Caco-2 (cell line): ENCODE measurements at regions not wholly inside any gene's neighbourhood (a gene's known extent, or its start where the extent isn't known, plus 50 kb on each side); places are given as distances from the start of the nearest gene placed in this dataset.

Source experiments
- BruUV-seq: library from RNA; stranded (reverse); fragments of 400-500 nt; replicated peaks from 2 replicates; lab custom pipeline; 2021; lab: Mats Ljungman, UMichigan
- CTCF ChIA-PET: fragments of 300-600 bp; sonication (Branson Sonifier 250); formaldehyde crosslinking; loops from one replicate; lab custom pipeline; 2022; ENCODE audit warnings: antibody characterized with exemption; lab: Charles Lee
- POLR2A ChIA-PET: fragments of 300-600 bp; sonication (Branson Sonifier 250); formaldehyde crosslinking; loops from one replicate; lab custom pipeline; 2022; ENCODE audit warnings: antibody characterized with exemption; lab: Charles Lee
- DNase-seq, 2 experiments: peaks; one replicate each; pipeline versions ENCODE4 v3.0.0 to v3.0.0-alpha.2; 2020 to 2022
- H3K27me3 ChIP-seq: replicated peaks from 2 replicates; pipeline ENCODE4 v1.6.0; 2011; ENCODE audit warnings: low read length; ENCODE audit not compliant: control insufficient read depth, insufficient read depth
- H3K36me3 ChIP-seq: 2 replicates; pipeline ENCODE4 v1.5.1; 2011; ENCODE audit warnings: low read length; ENCODE audit not compliant: control insufficient read depth, insufficient read depth
- H3K4me1 ChIP-seq: fragments of 250-450 bp; sonication (Bioruptor Pico); 2 replicates; pipeline ENCODE4 v1.5.1; 2020; ENCODE audit warnings: mild to moderate bottlenecking
- H3K4me3 ChIP-seq: 2 replicates; pipeline ENCODE4 v1.5.1; 2011; ENCODE audit warnings: low read depth, mild to moderate bottlenecking, control low read depth, low read length
- H3K9me3 ChIP-seq: fragments of 250-450 bp; sonication (Bioruptor Pico); 2 replicates; pipeline ENCODE4 v1.5.1; 2020; ENCODE audit warnings: mild to moderate bottlenecking, moderate library complexity
- H3K27ac Mint-ChIP-seq: one replicate; pipeline ENCODE4 v1.8.0; 2022; ENCODE audit warnings: mixed read lengths; ENCODE audit not compliant: unreplicated experiment
- H3K27me3 Mint-ChIP-seq: one replicate; pipeline ENCODE4 v1.8.0; 2022; ENCODE audit warnings: mixed read lengths; ENCODE audit not compliant: insufficient read depth, unreplicated experiment
- H3K36me3 Mint-ChIP-seq: one replicate; pipeline ENCODE4 v1.8.0; 2022; ENCODE audit warnings: mild to moderate bottlenecking, mixed read lengths; ENCODE audit not compliant: insufficient read depth, unreplicated experiment
- H3K4me1 Mint-ChIP-seq: one replicate; pipeline ENCODE4 v1.8.0; 2022; ENCODE audit warnings: low read depth, mixed read lengths; ENCODE audit not compliant: unreplicated experiment
- H3K4me3 Mint-ChIP-seq: one replicate; pipeline ENCODE4 v1.8.0; 2022; ENCODE audit warnings: mild to moderate bottlenecking, moderate library complexity, mixed read lengths; ENCODE audit not compliant: unreplicated experiment
- H3K9me3 Mint-ChIP-seq: one replicate; pipeline ENCODE4 v1.8.0; 2022; ENCODE audit warnings: mixed read lengths; ENCODE audit not compliant: unreplicated experiment
- intact Hi-C: fragments of 100-400 bp; cut with micrococcal nuclease; formaldehyde crosslinking; loops from one replicate; pipeline ENCODE4 v1.10.0; 2022; ENCODE audit not compliant: unreplicated experiment
- TF ChIP-seq, protein P1 (sequence below), 2 experiments: fragments of 200-600 bp in 1 of 2; IDR thresholded peaks; 1 replicate in 1 of 2; 2 replicates in 1 of 2; pipeline versions ENCODE4 v1.5.1 to v1.8.0; 2011 to 2022; ENCODE audit warnings: antibody characterized with exemption in 1 of 2, control low read depth in 1 of 2, inconsistent platforms in 1 of 2, low read depth in 1 of 2, low read length in 1 of 2, mild to moderate bottlenecking in 1 of 2, moderate library complexity in 1 of 2; ENCODE audit not compliant: insufficient read depth in 1 of 2, severe bottlenecking in 1 of 2, unreplicated experiment in 1 of 2

DNA sequence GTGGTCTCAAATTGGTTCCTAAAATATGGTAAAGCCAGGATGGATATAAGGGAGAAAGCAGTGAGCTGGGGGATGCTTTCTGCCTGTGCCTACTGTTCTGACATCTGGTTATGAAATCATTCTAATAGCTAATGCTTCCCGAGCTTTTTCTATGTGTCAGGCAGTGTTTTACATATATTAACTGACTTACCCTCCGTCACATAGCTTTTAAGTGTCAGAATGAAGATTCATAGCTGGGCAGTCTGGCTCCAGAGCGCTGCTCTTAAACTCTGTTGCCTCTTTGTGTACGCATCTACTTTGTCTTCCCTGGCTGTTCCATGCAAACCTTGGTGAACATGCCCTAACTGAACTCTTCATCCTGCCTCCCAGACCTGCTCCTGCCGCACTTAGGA lies 195.7 kb downstream of the LPIN1 start:
- Mint-ChIP-seq H3K27me3 (peaks cover 13% of the 10 kb centered on the region), H3K9me3 (no peaks in the 10 kb centered on the region), H3K4me3 (no peak overlapping the region), H3K27ac (no peak overlapping the region), H3K4me1 (no peaks in the 10 kb centered on the region), H3K36me3 (no peaks in the 10 kb centered on the region)
- no peak for DNase-seq
- POLR2A ChIA-PET = no interaction called here
- Histone ChIP-seq H3K4me3 (no peak overlapping the region), H3K4me1 (no peaks in the 10 kb centered on the region), H3K27me3 (no peaks in the 10 kb centered on the region), H3K9me3 (no peaks in the 10 kb centered on the region), H3K36me3 (no peaks in the 10 kb centered on the region)
- intact Hi-C loops = no loop called here
- no TSS peak for BruUV-seq
- TF ChIP-seq, protein P1, sequence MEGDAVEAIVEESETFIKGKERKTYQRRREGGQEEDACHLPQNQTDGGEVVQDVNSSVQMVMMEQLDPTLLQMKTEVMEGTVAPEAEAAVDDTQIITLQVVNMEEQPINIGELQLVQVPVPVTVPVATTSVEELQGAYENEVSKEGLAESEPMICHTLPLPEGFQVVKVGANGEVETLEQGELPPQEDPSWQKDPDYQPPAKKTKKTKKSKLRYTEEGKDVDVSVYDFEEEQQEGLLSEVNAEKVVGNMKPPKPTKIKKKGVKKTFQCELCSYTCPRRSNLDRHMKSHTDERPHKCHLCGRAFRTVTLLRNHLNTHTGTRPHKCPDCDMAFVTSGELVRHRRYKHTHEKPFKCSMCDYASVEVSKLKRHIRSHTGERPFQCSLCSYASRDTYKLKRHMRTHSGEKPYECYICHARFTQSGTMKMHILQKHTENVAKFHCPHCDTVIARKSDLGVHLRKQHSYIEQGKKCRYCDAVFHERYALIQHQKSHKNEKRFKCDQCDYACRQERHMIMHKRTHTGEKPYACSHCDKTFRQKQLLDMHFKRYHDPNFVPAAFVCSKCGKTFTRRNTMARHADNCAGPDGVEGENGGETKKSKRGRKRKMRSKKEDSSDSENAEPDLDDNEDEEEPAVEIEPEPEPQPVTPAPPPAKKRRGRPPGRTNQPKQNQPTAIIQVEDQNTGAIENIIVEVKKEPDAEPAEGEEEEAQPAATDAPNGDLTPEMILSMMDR (IDR thresholded peaks at IDR 0.05; ENCODE audit: insufficient read depth in 1 of 2, low read depth in 1 of 2, low read length in 1 of 2, severe bottlenecking in 1 of 2, unreplicated experiment in 1 of 2) = no peak
- CTCF ChIA-PET = no interaction called here

DNA sequence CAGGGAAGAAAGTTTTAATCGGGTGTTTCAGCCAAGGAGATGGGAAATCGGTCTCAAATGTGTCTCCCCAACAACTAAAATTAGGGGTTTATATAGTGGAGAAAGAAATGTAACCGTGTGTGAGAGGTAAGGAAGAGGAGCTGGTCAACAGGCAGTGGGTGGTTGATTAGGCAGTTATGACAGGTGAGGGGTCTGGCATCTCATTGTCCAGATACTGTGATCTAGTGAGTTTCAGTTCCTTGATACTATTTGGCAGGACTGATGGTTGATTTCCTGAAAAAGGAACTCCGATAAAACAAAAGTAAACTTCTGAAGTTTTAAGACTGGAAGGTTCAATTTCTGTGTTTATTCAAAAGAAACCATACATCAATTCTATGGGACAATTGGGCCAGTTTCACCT lies 197.9 kb downstream of the LPIN1 start:
- H3K27me3 Mint-ChIP-seq = peaks cover 13% of the 10 kb centered on the region
- DNase-seq = no peak
- no peaks in the 10 kb centered on the region for H3K4me1 ChIP-seq
- no TSS peak for BruUV-seq
- H3K4me3 Mint-ChIP-seq = no peak overlapping the region
- no peaks in the 10 kb centered on the region for H3K27me3 ChIP-seq
- H3K36me3 Mint-ChIP-seq = no peaks in the 10 kb centered on the region
- H3K36me3 ChIP-seq = no peaks in the 10 kb centered on the region
- no peak overlapping the region for H3K27ac Mint-ChIP-seq
- intact Hi-C loops = no loop called here
- H3K4me1 Mint-ChIP-seq = no peaks in the 10 kb centered on the region
- no peaks in the 10 kb centered on the region for H3K9me3 ChIP-seq
- ChIA-PET CTCF (no interaction called here), POLR2A (no interaction called here)
- no peak overlapping the region for H3K4me3 ChIP-seq
- no peaks in the 10 kb centered on the region for H3K9me3 Mint-ChIP-seq
- TF ChIP-seq, protein P1 (IDR thresholded peaks at IDR 0.05; ENCODE audit: insufficient read depth in 1 of 2, low read depth in 1 of 2, low read length in 1 of 2, severe bottlenecking in 1 of 2, unreplicated experiment in 1 of 2) = no peak

DNA sequence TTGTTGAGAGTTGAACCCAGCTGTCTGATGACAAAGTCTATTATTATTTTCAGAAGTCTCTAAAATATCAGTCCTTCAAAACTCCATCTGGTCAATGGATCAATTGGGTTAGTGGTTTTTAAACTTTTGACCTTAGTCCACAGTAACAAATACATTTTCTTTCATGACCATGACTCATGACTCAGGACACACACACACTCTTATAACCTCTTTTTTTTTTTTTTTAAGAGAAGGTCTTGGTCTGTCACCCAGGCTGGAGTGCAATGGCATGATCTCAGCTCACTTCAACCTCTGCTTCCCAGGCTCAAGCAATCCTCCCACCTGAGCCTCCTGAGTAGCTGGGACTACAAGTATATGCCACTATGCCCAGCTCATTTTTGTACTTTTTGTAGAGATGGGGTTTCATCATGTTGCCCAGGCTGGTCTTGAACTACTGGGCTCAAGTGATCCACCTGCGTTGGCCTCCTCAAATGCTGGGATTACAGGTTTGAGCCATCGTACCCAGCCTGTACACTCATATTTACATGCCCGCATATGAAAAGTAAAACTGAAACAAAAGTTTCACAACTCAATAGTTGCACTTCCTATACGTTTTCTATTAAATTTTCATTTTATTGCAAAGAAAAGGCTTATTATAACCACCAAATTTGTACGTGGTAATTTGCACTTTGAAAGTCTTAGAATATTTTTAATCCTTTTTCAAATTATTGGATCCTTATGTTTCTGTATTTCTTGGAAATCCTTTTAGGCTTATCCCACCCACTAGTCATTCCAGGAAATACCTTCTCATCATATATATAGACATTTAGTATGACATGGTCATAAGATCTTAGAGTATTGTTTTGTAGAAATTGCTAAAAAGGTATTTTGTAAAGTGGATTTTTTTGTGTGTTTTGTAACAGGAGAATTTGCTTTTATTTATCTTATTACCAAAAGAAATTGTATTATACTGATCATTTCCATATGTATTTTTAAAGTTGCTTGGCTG lies 199.0 kb downstream of the LPIN1 start:
- no peak for DNase-seq
- no peaks in the 10 kb centered on the region for H3K27me3 ChIP-seq
- H3K4me1 ChIP-seq = no peaks in the 10 kb centered on the region
- Mint-ChIP-seq H3K36me3 (no peaks in the 10 kb centered on the region), H3K27me3 (peaks cover 10% of the 10 kb centered on the region), H3K27ac (no peak overlapping the region), H3K4me1 (no peaks in the 10 kb centered on the region), H3K9me3 (no peaks in the 10 kb centered on the region), H3K4me3 (no peak overlapping the region)
- CTCF ChIA-PET = no interaction called here
- POLR2A ChIA-PET = no interaction called here
- H3K36me3 ChIP-seq = no peaks in the 10 kb centered on the region
- TF ChIP-seq, protein P1 (IDR thresholded peaks at IDR 0.05; ENCODE audit: insufficient read depth in 1 of 2, low read depth in 1 of 2, low read length in 1 of 2, severe bottlenecking in 1 of 2, unreplicated experiment in 1 of 2) = no peak
- intact Hi-C loops = no loop called here
- no peaks in the 10 kb centered on the region for H3K9me3 ChIP-seq
- no peak overlapping the region for H3K4me3 ChIP-seq
- BruUV-seq = no TSS peak
